ENCODE measurements at regions not wholly inside any gene's neighbourhood (a gene's known extent, or its start where the extent isn't known, plus 50 kb on each side); places are given as distances from the start of the nearest gene placed in this dataset.

- Histone ChIP-seq H3K9me3 (peaks cover 0 to 11% (median 0%) of the 10 kb centered on the region in 3 donors), H3K27me3 (peaks cover 0 to 2% of the 10 kb centered on the region in 2 donors), H3K4me3 (no peak overlapping the region), H3K36me3 (no peaks in the 10 kb centered on the region), H3K4me1 (no peaks in the 10 kb centered on the region), H3K27ac (no peak overlapping the region)
- intact Hi-C loops (cut with DNase I; ENCODE audit: low total_unique reads) = no loop called here
- TF ChIP-seq CTCF (IDR thresholded peaks at IDR 0.05) = no peak
- no peak for DNase-seq
Observed at GRCh38 chr15:98380721-98381120, 267.6 kb upstream of the IGF1R start.

- Histone ChIP-seq H3K27ac (no peak overlapping the region), H3K36me3 (no peaks in the 10 kb centered on the region), H3K27me3 (peaks cover 0 to 2% of the 10 kb centered on the region in 2 donors), H3K4me3 (no peak overlapping the region), H3K4me1 (no peaks in the 10 kb centered on the region), H3K9me3 (peaks cover 0 to 11% (median 0%) of the 10 kb centered on the region in 3 donors)
- no peak for TF ChIP-seq CTCF (IDR thresholded peaks at IDR 0.05)
- DNase-seq = no peak
- intact Hi-C loops (cut with DNase I; ENCODE audit: low total_unique reads) = no loop called here
Observed at GRCh38 chr15:98381446-98381845, 266.9 kb upstream of the IGF1R start.

GRCh38 chr15:98382139-98382538, 266.2 kb upstream of the IGF1R start:
- Histone ChIP-seq H3K4me3 (no peak overlapping the region), H3K27ac (no peak overlapping the region), H3K9me3 (peaks cover 0 to 8% (median 0%) of the 10 kb centered on the region in 3 donors), H3K27me3 (peaks cover 0 to 2% of the 10 kb centered on the region in 2 donors), H3K4me1 (no peaks in the 10 kb centered on the region), H3K36me3 (no peaks in the 10 kb centered on the region)
- no peak for TF ChIP-seq CTCF (IDR thresholded peaks at IDR 0.05)
- intact Hi-C loops (cut with DNase I; ENCODE audit: low total_unique reads) = no loop called here
- no peak for DNase-seq

- Histone ChIP-seq H3K27me3 (peaks cover 0 to 2% of the 10 kb centered on the region in 2 donors), H3K9me3 (peaks cover 0 to 6% (median 0%) of the 10 kb centered on the region in 3 donors), H3K36me3 (no peaks in the 10 kb centered on the region), H3K4me1 (no peaks in the 10 kb centered on the region), H3K27ac (no peak overlapping the region), H3K4me3 (no peak overlapping the region)
- no peak for DNase-seq
- intact Hi-C loops (cut with DNase I; ENCODE audit: low total_unique reads) = no loop called here
- TF ChIP-seq CTCF (IDR thresholded peaks at IDR 0.05) = no peak
Observed at GRCh38 chr15:98383571-98383970, 264.8 kb upstream of the IGF1R start.

GRCh38 chr15:98384328-98385029, 263.9 kb upstream of the IGF1R start:
- Histone ChIP-seq H3K9me3 (peaks cover 0 to 1% (median 0%) of the 10 kb centered on the region in 3 donors), H3K27ac (no peak overlapping the region), H3K27me3 (peaks cover 0 to 2% of the 10 kb centered on the region in 2 donors), H3K4me3 (no peak overlapping the region), H3K36me3 (no peaks in the 10 kb centered on the region), H3K4me1 (no peaks in the 10 kb centered on the region)
- no peak for DNase-seq
- TF ChIP-seq CTCF (IDR thresholded peaks at IDR 0.05) = no peak
- intact Hi-C loops (cut with DNase I; ENCODE audit: low total_unique reads) = no loop called here
